Stromal cell of bone marrow (primary cell): ENCODE measurements at regions not wholly inside any gene's neighbourhood (a gene's known extent, or its start where the extent isn't known, plus 50 kb on each side); places are given as distances from the start of the nearest gene placed in this dataset.
"Not testable (repeated sequence)": the region's sequence is repeated elsewhere in the genome, so short reads cannot be mapped to it uniquely, and the experiment has no call there.

Source experiments
- DNase-seq: peaks from one replicate; pipeline ENCODE4 v3.0.0-alpha.2; 2012; ENCODE audit warnings: low read depth

DNA sequence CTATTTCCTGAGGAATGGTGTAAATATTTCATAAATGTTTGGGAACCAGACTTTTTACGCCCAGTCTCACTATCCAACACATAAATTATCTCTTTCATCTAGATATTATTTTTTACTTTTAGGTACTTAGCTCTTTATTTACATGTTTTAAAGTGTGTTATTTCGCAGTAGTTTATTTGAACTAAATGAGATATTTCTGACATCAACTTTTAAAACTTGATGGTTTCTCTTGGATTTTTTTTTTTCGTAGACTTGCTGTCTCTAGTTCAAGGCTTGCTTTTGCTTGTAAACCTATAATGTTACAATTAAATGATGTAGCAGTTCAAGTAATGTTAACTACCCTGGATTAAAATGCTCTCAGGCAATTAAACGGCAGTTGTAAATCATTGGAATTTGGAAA, 241.7 kb upstream of the PDE3A start:
- no peak for DNase-seq

DNA sequence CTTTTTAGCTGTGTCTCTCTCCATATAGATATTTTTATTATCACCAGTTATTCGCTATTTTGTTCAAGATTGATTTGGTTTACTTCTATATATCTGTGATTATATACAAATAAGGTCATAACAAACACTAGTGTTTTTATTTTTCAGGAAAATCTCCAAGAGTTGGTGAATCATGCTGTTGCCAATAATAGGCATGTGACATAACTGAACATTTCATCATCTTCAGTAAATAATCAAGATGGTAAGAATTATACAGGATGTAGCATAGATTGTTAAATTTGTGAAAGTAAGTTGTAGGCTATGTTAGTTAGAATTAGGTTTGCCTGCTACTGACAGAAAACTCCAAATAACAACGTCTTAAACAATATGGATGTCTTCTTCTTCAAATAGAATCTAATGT, 240.9 kb upstream of the PDE3A start:
- DNase-seq: no peak

DNA sequence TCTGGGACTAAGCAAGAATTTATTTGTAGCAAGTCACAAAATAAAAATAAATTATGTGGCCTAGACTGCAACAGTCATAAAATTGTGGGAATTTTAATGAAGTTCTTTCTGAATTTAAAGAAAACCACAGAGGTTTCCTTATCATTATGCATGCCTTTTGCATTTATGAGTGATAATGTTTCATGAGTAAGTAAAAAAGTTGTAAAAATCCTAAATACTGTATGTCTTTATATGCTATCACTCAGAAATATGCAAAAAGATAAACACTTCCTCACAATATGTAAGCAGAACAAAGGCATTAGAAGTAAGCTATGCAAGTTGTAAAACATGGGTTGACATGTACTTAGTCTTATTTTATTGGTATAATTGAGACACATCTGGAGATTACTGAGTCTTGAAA, 239.4 kb upstream of the PDE3A start:
- DNase-seq: no peak

DNA sequence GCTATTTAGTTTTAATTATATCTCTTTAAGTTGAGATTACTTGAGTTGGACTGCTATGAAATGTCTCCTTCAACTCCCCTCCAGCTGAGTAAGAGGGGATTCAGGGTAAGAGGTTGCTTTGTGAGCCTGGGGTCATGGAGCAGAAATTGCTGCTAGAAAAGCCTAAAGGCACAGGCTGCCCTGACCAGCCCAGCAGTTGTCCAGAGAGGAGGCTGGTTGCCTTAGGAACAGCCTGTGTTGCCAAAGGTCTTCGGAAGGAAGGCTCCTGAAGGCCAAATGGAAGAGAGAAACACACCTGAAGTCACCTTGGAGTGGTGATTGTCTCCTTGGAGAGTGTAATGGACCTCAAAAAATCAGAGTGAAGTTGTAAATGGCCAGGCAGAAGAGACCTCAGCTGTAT, 235.5 kb upstream of the PDE3A start:
- no peak for DNase-seq

DNA sequence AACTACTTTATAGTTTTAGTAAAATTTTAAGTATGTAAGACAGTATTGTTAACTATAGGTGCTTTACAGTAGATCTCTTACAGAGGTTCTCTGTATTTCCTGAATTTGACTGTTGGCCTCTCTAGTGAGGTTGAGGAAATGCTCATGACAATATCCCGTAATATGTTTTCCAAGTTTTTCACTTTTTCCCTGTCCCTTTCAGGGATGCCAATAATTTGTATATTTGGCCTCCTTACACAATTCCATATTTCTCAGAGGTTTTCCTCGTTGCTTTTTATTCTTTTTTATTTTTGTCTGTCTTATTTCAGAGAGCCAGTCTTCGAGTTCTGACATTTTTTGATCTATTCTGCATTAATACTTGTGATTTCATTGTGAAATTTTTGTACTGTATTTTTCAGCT, 233.7 kb upstream of the PDE3A start:
- no peak for DNase-seq

DNA sequence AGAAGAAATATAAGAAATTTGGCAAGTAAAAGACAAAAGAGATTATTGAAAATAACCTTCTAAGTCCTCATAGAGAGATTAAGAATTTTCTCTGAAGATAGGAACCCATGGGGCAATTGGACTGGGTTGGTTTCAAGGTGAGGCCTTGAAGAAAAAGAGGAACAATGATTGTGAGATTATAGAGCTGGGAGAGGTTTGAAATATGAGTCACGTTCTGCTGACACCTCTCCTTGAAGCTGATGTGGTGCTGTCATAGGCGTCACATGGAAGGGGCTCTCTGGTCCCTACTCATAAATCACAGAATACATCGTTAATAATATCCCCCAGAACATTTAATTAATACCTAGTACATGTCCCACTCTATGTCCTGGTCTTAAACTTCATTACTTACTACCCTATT, 227.6 kb upstream of the PDE3A start:
- DNase-seq: no peak

DNA sequence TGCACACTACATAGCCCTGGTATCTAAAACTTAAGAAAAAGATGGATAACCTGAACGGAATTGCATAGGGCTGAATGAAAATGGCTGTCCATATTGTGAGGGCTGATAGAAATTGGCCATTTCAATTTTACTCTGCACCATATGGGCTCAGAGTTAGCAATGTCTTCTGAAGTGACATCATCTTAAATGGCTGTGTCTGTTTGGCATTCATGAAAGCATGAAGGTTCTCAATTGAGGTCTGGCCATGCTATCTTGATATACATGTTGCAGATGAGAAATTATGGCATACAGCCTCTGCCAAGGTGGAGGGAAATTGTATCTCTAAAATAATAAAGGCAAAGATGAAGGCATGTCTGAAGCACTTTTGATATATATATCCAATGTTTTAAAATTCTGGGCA, 226.0 kb upstream of the PDE3A start:
- no peak for DNase-seq

DNA sequence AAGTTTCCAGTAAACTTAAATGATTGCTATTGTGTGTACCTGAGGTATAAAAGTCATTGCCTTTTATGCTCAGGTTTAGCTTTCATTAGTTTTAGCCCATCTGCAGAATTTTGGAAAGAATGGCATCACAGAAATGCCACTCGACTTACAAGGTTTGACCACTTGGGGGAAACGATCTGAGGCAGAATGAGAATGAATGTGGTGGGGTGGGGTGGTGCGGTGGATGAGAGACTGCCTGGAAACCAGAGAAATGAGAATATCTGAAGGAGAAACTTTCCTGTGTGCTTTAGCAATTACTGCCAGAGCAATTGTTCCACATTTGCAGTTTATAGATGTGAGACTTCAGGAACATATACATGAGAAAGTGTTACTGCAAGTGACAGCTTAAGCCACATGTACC, 225.4 kb upstream of the PDE3A start:
- DNase-seq: no peak

DNA sequence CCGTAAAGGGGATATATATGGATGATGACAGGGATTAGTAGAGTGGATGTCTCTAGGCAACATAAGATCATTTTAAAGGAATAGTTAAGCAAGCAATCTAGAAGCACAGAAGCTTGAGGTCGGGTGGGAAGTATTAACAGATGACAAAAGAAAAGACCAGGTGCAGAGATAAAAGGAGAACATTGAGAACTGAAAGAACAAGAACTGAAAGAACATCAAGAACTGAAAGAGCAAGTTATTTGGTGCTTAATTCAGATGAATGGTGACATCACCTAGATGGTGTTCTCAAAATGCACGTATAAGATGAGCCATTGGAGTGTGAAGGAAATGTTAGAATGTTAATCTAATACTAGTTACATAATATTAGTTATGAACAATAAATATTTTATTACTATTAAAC, 224.0 kb upstream of the PDE3A start:
- no peak for DNase-seq

DNA sequence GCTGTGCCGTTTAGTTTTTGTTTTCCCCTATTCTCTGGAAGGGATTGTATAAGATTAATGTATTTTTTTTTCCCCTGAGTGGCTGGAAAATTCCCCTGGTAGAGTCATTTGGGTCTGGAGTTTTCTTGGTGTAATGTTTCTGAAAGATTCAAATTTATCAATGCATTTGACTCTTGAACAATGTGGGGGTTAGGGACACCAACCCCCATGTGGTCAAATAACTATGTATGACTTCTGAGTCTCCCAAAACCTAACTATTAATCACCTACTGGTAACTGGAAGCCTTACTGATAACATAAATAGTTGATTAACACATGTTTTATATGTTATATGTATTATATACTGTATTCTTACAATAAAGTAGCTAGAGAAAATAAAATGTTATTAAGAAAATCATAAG, 220.1 kb upstream of the PDE3A start:
- no peak for DNase-seq

DNA sequence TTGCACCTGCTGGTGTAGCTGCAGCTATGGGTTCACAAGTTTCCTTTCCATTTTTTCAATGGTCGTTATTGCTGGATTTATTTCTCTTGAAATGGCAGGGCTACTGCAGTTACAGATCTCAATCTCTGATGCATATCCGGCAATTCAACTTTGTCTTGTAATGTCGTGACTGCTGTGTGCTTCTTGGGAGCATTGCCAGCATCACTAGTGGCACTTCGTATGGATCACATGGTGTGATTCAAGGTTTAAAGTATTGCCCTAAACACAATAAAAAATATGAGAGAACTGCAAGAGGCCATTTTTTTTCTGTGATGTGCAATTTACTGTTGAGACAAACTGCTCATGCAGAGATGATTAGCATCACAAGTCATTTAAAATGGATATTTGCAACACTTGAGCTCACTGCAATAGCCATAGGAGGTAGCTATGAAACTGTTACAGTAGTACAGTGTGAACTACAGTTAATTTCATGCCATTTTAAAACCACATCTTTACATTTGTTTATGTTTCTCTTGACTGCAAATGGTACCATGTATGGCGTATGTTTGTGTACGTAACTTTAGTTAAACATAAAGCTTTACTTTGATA, 217.4 kb upstream of the PDE3A start:
- no peak for DNase-seq

DNA sequence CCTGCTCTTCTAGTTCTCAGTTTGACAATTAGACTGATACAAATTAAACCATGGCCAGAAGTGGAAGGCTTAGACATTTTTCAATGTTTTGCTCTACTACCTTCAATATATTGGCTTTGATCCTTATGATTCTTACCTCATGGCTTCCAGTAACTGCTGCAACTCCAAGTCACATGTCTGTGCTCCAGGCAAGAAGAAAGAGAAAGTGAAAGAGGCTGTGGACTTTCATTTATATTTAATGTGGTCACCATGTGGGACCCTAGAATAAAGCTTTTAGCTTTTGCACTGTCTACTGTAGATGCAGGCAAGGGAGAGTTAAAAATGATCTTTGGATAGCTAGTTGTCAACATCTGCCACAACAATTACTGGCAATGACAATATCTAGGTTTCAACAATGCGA, 214.3 kb upstream of the PDE3A start:
- no peak for DNase-seq

DNA sequence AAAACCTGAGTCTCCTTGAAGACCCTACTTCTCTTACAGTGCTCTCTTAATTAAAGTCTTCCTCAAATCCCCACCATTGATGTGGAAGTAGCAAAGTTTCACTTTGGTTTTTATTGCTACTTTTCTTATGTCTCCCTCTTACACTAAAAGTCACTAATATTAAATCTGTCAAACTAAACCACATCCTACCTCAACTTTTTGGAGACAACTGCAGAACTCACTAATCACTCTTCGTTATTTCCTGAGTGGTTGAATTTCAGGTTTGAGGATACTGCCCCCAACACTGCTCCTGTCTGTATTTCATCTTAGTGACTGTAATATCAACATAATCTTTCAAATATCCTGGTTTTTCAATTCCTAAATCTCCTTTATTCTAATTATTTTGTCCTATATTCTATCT, 213.0 kb upstream of the PDE3A start:
- no peak for DNase-seq

DNA sequence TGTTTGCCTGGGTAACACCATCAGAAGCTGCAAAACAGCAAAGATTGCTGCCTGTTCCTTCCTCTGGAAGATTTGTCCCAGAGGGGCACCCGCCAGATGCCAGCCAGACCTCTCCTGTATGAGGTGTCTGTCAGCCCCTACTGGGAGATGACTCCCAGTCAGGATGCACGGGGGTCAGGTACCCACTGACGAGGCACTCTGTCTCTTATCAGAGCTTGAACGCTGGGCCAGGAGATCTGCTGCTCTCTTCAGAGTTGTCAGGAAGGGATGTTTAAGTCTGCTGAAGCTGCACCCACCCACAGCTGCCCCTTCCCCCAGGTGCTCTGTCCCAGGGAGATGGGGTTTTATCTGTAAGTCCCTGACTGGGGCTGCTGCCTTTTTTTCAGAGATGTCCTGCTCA, 207.4 kb upstream of the PDE3A start:
- DNase-seq: not testable (repeated sequence)

DNA sequence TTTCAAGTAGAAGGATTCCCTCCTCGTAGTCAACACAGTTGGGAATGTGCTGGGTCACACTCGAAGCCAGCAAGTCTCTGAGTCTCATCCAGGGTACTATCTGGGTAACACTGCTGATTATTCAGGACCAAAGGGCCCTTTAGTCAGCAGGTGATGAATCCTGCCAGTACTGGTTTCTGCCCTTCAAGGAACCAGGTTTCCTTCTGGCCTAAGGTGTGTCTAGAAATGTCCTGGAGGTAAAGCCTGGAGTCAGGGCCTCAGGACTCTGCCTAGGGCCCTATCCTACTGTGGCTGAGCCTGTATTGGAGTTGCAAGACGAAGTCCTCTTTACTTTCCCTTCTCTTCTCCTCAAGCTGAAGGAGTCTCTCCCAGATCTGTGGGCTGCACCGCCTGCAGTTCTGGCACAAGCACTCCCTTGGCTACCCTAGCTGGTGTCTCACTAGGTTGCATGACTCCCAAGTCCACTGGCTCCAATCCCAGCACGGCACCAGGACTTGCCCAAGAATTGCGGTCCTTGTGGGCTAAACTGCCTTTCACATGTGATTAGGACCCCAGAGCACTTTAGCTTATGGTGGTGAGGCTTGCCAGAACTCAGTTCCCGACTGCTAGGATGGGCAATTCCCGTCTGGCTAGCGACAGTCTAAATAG, 193.7 kb upstream of the PDE3A start:
- DNase-seq: no peak

DNA sequence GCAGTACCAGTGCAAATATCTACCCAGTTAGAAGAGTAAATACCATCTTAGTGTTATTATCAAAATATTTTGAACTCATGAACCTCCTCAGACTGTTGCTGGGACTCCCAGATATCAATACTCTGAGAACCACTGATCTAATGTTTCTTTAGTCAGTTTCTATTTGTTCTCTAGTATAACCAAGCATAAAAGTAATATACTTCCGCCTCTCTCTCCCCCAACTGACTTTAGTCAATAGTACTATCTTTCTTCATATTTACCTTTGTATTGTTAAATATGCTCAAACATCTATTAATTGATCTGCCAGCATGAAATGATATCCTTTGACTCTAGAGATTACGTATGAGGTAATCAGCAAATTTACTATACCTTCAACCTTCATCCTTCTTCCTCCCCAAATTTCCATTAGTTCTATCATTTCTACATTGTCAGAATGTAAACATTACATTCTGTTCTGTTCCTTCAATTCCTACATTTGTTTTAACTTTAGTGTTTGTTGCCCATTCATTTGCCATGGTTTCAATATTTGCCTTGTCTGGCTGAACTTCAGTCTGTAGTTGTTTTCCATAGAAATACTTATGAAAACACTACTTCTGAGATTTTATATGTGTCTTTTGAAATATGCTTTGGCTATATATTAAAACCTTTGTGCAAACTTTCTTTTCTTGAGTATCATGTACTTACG, 192.5 kb upstream of the PDE3A start:
- DNase-seq: no peak

DNA sequence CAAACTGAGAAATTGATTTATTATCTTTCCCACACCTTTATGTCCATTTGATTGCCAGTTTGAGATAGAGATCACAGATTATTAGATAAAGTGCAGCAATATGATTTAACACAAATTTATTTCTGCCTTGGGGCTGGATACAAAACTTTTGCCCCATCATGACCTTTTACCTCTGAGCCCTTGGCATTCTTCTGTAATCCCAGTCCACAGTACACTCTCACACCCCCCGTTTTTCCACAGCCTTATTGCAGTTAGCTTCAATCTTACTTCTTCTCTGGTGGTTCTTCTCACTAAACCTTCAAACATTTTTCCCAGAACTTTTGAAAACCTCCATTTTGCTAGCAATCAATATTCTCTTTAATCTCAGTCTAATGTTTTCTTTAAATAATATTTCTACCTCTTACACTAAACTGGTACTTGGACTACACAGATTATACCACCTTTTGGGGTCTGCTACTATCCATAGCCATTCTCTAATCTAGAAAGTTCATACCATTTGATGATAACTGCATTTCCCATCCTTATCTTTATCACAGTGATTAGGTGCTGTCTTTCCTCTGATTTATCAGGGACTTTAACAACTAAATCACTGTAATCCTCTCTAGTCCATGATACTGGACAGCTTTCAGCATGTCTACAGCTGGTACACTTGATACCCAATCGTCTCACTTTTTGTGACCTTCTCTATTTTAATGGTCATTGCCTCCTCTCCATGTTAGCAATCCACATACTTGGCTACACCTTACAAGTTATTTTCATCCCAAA, 186.7 kb upstream of the PDE3A start:
- DNase-seq: no peak

DNA sequence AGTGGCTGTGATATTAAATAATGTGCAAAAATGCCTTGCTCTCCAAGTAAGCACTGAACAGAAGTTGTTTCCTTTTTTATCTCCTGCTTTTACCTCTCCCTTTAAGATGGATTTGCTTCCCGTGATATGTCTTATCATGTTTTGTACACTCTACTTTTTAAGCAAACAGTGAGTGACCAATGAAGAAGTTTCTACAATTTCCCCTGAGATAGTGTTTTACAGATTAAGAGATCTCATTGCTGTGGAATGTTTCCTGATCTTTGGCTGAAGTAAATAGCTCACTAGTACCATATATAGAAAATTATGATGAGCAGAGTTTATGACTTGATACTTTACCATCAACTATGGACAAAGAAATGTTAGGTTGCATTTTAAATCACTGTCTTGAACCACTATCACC, 184.8 kb upstream of the PDE3A start:
- DNase-seq: no peak

DNA sequence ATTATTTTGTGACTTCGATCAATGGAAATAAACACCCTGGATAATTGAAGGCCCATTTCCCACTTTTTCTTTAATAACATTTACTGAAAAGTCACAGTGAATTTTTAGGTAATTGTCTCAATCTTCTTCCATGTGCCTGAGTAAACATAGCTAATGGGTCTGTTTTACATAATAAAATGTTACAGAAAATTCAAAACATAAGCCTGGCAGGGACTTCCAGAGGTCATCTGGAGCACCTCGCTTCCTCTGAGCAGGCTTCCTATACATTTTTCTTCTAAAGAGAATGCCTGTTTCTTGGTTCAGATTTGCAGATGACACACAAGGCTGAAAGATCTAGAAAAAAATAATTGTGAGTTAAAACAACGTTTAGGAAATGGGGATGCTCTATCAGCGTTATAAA, 183.8 kb upstream of the PDE3A start:
- no peak for DNase-seq

DNA sequence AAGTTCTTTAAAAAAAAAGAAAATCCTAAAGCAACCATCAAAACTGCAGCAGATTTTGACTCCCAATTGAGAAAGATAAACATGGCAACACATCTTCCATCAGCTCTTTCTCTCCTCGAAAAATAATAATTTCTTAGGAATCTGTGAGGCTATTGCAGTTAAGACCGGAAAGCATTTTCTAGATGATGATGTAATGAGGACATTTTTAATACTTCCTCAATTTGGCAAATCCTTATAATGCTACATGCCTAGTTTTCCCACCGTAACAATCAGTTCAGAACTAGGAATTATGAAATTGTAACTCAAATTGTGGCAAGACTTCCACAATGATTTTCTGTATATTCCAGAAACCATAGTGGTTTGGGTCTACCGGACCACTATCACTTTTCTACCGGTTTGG, 180.9 kb upstream of the PDE3A start:
- DNase-seq: no peak

DNA sequence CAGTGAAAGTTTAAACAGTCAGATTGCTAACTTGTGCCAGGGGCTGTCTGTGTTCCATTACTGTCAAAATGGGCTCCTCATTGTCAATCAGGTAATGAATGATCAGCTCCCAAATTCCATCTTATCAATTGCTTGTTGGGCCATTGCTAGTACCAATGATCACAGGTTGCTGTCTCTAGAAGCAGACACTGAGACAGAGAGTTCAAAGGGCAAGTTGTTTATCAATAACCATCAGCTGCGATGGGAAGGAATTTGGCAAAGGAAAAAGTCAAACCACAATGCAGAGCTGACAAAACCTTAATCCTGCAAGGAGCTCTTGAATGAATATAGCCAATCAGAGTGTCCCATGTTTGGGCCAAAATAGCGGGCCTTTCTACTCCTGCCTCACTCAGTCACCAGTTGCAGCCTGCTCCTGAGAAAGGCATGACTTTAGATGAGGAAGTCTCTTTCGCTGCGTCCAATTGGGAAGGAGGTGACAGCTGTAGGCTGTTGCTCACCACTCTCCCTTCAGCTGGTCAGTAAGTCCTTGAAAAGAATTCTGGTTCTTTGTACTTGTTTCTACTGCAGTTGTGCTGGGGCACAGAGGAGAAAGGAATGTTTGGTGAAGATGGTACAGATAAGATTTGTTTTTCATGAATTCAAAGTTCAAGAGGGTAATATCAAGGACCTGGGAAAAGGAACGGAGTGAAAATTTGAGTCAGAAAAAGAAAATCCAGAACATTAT, 179.2 kb upstream of the PDE3A start:
- DNase-seq: no peak

DNA sequence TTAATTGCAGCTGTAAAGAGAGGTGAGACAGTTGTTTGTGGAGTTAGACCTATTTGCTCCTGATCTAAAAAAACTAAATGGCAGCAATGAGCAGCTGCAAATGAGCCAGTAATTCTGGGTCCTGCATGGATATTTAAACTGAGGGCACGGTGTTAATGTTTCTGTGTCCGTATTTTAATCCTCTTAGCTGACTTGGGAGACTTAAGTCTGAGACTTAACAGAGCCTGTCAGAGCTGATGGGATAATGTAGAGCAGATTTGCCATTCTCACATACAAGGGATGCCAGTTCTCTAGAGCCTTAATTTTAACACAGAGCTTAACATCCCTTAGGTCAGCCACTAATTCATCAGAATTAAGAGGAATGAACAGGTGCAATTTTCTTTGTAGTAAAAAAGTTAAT, 178.6 kb upstream of the PDE3A start:
- DNase-seq: no peak

DNA sequence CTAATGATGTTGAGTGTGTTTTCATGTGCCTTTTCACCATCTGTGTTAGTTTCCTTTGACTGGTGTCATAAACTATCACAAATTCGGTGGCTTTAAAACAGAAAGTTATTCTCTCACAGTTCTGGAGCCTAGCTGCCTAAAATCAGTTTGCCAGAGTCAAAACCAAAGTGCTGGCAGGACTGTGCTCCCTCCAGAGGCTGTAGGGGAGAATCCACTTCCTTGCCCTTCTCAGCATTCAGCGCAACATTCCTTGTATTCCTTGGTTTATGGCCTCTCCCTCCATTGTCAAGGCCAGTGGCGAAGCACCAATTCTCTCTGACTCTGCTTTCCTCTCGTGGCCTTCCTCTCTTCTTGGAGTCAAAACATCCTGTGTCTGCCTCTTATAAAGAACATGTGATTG, 174.2 kb upstream of the PDE3A start:
- peak; percentile 43 for DNase-seq
